Stimulated activated CD8-positive, alpha-beta memory T cell treated with anti-CD3 and anti-CD28 coated beads, Interleukin-4, amount 100 ng/mL, for 48 hours (primary cell): ENCODE measurements at regions not wholly inside any gene's neighbourhood (a gene's known extent, or its start where the extent isn't known, plus 50 kb on each side); places are given as distances from the start of the nearest gene placed in this dataset.

Experiments used
- DNase-seq: peaks from one replicate; pipeline ENCODE4 v3.0.0-alpha.2; 2020

- DNase-seq = peak; percentile 65
These were observed 673.1 kb downstream of the KCNA4 start for GRCh38 chr11:29343465-29344333.

GRCh38 chr11:29336727-29337575 lies 679.9 kb downstream of the KCNA4 start:
- no peak for DNase-seq

GRCh38 chr11:29334776-29335130 lies 682.1 kb downstream of the KCNA4 start:
- DNase-seq = no peak

GRCh38 chr11:29333993-29334775 lies 682.6 kb downstream of the KCNA4 start:
- DNase-seq = no peak

- no peak for DNase-seq
These were observed 685.3 kb downstream of the KCNA4 start for GRCh38 chr11:29331451-29332010.

GRCh38 chr11:29328961-29329441 lies 687.8 kb downstream of the KCNA4 start:
- DNase-seq = no peak

GRCh38 chr11:29327891-29328290 lies 688.9 kb downstream of the KCNA4 start:
- no peak for DNase-seq

- no peak for DNase-seq
These were observed 690.1 kb downstream of the KCNA4 start for GRCh38 chr11:29326757-29327156.

GRCh38 chr11:29324328-29324727 lies 692.5 kb downstream of the KCNA4 start:
- no peak for DNase-seq

GRCh38 chr11:29321293-29322132 lies 695.3 kb downstream of the KCNA4 start:
- no peak for DNase-seq

GRCh38 chr11:29320196-29320595 lies 696.6 kb downstream of the KCNA4 start:
- no peak for DNase-seq

- DNase-seq = no peak
These were observed 697.6 kb downstream of the KCNA4 start for GRCh38 chr11:29319210-29319609.

- DNase-seq = no peak
These were observed 698.5 kb downstream of the KCNA4 start for GRCh38 chr11:29318134-29318845.

GRCh38 chr11:29317694-29318093 lies 699.1 kb downstream of the KCNA4 start:
- DNase-seq = no peak

GRCh38 chr11:29315275-29315674 lies 701.6 kb downstream of the KCNA4 start:
- DNase-seq = no peak

- no peak for DNase-seq
These were observed 702.6 kb downstream of the KCNA4 start for GRCh38 chr11:29314211-29314610.

- no peak for DNase-seq
These were observed 704.0 kb downstream of the KCNA4 start for GRCh38 chr11:29312812-29313211.

GRCh38 chr11:29310725-29311342 lies 706.0 kb downstream of the KCNA4 start:
- DNase-seq = no peak

- DNase-seq = no peak
These were observed 706.8 kb downstream of the KCNA4 start for GRCh38 chr11:29309992-29310391.

GRCh38 chr11:29306527-29306926 lies 710.3 kb downstream of the KCNA4 start:
- DNase-seq = no peak
